ENCODE measurements at regions not wholly inside any gene's neighbourhood (a gene's known extent, or its start where the extent isn't known, plus 50 kb on each side); places are given as distances from the start of the nearest gene placed in this dataset.
"Not testable (repeated sequence)": the region's sequence is repeated elsewhere in the genome, so short reads cannot be mapped to it uniquely, and the experiment has no call there.

DNA sequence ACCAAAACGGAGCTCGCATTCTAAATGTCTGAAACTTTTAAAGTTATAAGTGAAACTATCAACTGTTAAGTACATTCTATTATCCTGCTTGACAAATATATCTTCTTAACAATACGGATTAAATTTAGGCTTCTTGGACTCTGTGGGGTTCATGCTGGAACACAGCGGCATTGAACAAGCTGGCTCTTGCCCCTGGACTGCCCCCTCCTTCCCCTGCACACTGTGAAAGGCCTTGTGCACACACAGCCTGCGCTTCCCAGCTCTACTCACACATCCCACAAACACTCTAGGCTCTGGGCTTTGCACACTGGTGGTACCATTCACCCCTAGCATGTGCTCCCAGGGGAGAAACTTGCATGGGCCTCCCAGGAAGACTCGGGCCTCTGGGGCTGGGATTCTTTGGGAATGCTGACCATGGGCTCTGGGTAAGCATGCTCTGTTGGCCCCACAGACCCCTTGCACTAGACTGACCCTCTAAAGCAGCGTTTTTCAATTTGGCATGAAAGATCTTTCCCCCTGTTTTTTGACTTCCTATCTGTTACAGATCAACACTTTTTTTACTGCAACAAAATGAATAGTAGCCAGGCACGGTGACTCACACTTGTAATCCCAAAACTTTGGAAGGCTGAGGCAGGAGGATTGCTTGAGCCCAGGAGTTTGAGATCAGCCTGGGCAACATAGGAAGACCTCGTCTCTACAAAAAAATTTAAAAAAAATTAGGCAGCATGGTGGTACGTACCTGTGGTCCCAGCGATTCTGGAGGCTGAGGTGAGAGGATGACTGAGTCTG lies 96.2 kb upstream of the CPM start:
- no peak for DNase-seq (ENCODE audit: low read depth in 2 of 2)

DNA sequence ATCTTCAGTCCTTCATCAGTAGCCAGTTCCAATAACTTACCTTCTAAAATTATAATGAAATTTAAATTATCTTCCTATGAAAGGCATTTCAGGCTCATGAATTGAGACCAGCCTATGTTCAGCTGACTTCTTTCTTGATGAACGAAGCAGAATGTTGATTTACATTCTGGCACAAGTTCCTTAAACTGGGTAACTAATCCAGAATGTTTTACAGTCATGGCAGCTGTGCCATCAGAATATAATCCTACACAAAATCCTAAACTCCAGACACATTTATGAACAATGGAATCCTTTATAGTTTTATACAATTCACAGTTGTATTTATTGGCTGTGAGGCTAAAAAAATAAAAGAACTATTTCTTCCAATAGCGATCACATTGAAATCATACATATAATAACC lies 97.3 kb upstream of the CPM start:
- no peak for DNase-seq (ENCODE audit: low read depth in 2 of 2)

DNA sequence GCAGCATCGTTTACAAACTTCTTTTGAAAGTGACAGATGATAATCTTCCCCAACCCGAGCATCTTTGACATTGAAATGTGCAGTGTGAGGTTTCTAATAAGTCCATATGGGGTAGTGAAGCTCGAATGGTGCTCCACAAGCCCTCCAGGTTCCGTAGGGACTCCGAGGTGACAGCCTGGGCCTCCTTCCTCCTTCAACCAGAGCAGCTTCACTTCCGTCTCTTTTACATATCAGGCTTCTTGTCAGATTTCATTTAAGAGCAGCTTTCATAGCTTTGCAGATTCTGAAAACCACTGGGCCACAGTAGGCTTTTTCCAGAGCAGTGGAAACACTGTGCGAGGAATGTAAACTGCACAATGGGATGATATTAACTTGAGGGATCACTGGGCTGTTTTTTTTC lies 103.6 kb upstream of the CPM start:
- no peak for DNase-seq (ENCODE audit: low read depth in 2 of 2)

DNA sequence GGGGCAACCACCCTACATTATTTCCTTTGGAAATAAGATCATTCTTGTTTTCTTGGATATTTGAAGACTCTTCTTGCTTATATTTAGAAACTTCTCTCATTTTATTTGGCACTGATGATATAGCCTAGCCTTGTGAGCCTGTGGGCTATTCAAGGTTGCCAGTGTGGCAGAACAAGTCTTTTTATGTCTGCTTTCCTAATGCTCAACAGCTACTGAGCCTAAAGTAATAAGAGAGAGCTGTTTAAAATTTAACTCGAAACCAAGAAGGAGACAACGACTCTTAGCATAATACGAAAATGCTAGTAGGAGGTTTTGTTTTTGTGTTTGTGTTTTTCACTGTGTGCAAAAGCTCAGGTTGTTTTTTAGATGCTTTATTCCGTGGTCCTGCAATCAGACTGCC lies 104.0 kb upstream of the CPM start:
- DNase-seq (ENCODE audit: low read depth in 2 of 2): no peak

DNA sequence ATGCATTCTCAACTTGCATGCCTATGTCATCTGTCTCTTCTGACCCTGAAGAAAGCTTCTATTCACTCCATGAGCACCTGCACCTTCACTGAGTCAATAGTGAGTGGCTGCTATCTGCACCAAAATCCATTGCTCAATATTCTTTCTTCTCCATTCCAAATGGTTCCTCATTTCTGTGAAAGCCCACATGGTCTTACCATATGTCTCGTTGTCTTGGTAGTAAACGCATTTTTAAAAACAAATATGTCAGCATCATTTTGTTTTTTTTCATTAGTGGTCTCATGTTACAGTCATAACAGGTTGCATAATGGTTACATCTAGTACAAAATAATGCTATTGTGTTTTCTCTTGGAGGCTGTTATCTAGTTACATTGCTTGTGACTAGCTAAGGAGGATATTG lies 106.9 kb upstream of the CPM start:
- DNase-seq (ENCODE audit: low read depth in 2 of 2): no peak

DNA sequence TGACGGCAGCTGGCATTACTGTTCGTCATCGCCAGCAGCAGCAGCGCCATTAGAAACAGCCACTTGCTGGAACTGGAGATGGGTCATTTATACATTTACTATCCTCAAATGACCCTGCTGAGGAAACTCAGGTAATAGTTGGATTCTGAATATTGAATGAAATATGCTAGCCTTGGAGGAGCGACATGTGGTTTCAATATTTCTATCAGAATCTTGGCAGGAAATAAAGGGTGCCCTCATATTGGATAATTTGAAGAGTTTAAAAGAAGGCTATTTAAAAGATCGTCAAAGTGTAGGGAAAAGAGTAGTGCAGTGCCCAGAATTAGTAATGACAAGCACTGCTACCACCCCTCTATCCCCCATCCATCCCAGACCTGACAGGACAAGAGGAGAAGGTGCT lies 109.6 kb upstream of the CPM start:
- DNase-seq (ENCODE audit: low read depth in 2 of 2): no peak

DNA sequence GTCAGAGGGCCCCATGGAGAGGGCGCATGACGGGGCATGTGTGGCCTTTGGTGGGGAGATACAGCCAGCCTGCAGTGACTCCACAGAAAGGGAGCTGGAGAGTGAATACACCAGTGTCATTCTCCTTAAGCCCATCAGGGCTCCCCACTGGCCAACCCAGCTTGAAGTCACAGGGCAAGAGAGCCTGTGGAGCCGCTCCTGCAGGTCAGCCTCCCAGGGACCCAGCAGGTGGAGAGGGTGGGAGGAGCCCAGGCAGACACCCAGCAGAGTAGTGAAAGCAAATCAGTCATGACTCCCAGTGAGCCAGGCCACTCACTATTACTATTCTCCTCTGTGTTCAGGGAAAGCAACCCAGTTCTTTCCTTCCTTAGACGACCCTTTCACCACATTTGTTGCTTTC lies 110.0 kb upstream of the CPM start:
- DNase-seq (ENCODE audit: low read depth in 2 of 2): no peak

DNA sequence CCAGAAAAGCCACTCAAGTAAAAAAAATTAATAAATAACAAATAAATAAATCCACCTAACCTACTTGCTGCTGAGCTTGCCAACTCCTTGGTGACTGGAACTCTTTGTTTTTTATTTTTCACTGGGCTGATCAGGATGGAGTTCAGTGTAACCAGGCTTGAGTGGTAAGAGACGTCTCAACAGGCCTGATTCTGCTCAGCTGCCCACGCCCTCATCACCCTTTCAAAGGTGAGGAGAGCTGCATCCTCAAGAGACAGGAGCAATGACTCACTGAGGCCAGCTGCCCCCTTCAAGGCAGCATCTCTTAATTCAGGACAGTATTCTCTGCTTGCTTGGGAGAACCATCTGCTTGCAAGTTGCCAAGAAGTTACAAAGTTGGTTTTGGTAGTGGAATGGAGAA lies 111.9 kb upstream of the CPM start:
- no peak for DNase-seq (ENCODE audit: low read depth in 2 of 2)

DNA sequence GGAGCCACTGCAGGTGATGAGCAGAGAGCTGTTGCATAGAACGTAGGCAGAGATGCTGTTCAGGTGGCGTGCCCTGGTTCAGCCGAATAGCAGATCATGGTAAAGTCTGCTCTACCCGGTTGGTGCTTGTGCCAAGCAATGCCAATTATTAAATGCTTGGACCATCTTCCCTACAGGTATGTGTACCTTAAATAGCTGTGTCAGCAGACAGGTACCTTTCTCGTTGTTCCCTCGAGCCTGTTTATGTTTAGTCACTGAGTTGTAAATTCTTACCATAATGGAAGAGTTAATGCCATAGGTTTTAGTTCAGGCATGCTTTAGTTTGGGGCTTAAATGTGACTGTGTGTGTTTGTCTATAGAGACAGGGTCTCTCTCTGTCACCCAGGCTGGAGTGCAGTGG lies 112.5 kb upstream of the CPM start:
- no peak for DNase-seq (ENCODE audit: low read depth in 2 of 2)

DNA sequence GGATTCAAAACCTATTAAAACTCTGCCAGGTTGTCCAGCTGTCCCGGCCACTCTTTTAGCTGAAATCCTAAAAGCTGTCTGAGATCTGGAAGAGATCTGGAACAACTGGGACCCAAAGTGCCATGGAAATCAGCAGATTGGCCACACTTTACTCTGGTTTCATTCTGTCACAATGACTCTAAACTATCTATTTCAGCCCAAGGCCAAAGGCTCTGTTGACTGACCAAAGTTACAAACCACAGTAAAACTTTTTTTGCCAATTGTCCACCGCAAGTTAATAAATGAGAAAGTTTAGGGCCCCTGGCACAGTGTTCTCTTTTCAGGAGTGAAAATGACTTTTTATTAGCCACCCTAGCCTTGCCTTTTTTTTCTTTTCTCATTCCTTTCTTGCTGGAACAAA lies 113.4 kb upstream of the CPM start:
- no peak for DNase-seq (ENCODE audit: low read depth in 2 of 2)

DNA sequence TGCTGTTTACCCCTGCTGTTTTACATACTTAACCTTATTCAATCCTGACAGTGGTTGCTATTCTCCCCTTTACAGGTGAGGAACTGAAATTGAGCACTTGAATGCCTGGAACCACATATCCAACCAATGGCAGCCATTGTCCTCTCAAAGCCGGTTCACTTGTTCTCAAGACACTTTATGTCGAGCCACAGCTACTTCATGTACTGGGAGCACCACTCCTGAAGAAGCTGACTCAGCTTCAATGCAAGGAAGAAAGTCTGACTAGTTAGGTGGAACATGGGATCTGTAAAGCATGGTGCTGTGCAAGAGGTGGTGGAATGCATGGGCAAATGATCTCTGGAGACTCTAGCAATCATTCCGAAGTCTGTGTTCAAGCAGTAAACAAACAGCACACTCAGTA lies 113.9 kb upstream of the CPM start:
- DNase-seq (ENCODE audit: low read depth in 2 of 2): no peak

DNA sequence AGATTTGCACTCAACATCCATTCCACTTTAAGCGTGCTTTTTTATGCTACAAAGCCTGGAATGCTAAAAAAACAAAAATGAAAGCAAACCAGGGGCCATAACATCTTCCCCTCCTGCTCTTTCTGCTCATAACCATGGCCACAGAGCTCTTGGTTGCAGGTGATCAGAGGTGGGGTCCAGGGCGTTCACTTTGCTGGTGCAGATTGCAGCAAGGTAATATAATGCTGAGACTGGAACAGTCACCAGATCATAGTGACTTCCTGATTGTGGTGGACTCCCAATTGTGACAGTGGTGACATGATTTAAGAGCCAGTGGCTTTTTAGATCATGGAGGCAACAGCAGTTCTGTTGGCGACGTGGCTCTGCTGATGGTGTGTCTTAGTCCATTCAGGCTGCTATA lies 115.0 kb upstream of the CPM start:
- no peak for DNase-seq (ENCODE audit: low read depth in 2 of 2)

DNA sequence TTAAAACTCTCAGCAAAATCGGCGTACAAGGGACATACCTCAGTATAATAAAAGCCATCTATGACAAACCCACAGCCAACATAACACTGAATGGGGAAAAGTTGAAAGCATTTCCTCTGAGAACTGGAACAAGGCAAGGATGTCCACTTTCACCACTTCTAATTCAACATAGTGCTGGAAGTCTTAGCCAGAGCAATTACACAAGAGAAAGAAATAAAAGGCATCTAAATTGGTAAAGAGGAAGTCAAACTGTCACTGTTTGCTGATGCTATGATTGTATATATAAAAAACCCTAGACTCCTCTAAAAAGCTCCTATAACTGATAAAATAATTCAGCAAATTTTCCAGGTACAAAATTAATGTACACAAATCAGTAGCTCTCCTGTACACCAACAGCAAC lies 116.9 kb upstream of the CPM start:
- DNase-seq (ENCODE audit: low read depth in 2 of 2): not testable (repeated sequence)

DNA sequence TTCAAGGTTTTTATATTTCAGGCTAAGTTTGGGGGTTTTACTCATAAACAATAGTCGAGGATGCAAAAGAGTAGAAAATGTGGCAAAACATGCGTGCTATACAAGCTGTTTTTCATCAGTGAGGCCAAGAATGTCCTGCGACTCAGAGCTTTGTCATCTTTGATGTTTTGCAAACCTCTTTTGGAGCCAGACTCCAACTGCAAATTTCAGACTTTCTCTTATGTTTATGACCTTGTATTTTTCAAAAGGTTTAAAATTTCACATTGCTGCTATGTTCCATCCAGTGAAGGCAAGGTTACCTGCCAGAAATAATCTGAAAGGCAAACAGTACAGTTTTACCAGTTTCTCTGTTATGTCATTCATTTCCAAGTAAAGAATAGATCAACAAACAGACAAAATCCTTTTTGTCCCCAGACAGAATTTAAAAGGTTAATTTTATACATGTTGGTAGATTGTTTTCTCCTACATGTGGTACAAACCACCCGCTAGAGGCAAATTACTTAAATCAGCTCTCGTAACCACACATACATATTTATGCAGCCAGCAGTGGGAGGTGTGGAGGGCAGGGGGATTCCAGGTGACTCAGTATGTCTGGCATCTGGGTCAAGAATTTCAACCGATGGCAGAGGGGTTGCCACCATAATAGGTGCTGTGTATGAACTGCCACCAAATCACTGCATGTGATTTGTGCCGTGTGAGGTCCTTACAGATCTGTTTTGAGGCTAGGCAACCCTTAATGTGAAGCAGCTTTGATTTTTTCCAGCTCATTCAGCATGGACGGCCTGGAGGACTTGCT lies 119.8 kb upstream of the CPM start:
- peak; percentile 48 to 53 for DNase-seq (ENCODE audit: low read depth in 2 of 2)

DNA sequence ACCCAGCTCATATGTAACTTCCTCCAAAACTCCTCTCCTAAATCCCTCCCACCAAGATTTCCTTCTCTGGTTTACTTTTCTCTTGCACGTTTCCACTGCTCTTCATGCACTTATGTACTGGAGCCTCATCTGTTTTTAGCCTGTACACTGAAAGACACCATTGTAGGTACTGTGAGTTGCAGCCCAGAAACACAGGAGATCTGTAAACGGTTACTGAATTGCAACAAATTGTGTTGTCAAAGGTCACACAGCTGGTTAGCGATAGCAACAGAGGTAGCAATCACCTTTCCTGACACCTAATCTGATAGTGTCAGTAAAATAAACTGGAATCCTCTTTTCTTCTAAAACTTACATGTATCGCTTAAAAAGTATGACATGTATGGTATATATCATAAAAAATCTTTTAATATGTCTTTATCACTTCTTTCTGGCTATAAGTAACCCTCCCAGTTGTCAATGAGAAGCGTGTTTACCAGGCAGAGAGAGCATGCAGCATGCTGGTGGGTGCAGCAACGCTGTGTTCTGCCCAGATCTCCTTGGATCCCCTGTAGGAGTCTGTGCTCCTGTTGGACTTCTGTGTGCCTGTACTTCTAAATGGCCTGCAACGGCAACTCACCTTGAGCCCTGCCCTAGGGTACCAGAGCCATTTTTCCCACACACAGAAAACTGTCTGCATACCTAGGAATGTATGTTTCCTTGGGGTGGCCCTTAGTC lies 121.5 kb upstream of the CPM start:
- no peak for DNase-seq (ENCODE audit: low read depth in 2 of 2)

DNA sequence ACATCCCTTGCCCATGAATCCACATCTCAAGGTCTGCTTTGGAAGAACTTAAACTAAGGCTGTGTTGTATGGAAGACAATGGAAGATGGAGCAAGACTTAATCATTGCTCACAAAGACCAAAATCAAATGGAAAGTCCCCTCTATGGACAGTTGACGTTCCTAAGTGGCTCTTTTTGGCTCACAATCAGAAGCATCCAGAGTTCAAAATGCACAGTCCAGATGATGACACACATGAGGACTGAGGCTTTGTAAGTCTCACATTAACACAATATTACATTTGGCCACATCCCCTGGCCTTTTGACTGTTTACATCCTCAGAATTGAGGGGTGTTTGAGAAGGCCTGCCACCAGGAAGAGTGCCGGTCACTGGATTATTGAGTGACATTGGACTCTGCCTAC lies 122.3 kb upstream of the CPM start:
- no peak for DNase-seq (ENCODE audit: low read depth in 2 of 2)

DNA sequence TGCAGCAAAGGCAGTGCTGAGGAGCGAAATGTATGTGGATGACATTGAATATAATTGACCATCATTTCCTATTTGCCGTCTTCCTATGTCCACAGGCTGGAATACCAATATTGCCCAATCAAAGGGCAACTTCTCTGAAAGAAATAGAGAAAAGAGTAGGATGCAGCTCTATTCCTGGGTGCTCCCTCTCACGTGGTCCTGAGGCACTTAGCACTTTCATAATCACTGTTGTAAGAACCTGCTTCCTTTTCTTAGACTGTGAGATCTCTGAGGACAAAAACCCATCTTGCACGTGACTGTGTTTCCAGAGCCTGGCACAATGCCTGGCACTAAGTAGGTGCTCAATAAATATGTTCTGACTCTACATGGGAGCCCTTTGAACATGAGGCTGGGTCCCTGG lies 122.7 kb upstream of the CPM start:
- no peak for DNase-seq (ENCODE audit: low read depth in 2 of 2)

DNA sequence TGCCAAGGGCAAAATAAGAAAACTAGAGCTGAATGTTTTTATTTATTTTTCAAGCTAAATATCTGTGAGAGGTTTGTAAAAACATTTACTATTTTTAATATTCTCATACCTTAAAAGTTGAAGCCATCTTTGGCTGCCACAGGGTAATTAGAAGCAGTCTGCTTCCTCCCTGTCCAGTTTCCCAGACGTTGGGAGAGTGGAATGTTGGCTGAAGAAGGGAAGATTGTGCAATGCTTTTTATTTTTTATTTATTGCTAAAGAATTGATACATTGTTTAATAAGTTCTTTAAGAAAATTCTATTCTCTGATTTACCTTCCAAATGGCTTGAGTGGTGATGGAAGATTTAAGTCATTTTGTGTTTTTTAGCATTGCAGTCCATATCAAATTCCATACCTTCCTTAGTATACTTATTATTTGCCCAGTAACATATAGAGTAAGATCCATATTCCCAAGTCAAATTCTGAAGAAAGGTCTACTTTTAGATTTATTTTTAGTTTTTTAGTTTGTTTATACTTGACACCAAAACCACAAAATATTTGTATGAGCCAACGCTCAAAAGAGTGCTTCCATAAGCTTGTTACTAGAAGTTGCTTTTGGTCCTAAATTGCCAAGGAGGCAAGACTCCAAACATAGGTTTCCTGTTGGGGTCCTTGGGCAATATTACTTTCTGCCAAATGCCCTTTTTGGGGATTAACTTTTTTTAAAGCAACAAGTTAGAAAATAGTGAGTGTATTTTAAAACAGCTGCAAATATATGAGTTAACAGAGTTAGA lies 124.0 kb upstream of the CPM start:
- no peak for DNase-seq (ENCODE audit: low read depth in 2 of 2)

DNA sequence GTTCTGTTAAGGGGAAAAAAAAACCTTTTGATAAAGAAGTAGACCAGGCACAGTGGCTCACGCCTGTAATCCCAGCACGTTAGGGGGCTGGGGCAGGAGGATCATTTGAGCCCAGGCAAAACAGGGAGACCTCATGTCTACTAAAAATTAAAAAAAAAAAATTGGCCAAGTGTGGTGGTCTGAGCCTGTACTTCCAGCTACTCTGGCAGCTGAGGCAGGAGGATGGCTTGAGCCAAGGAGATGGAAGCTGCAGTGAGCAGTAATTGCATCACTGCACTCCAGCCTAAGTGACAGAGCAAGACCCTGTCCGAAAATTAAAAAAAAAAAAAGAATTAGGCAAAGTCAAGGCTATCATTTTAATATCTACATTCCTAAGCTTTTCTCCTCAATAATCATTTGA lies 124.8 kb upstream of the CPM start:
- no peak for DNase-seq (ENCODE audit: low read depth in 2 of 2)

DNA sequence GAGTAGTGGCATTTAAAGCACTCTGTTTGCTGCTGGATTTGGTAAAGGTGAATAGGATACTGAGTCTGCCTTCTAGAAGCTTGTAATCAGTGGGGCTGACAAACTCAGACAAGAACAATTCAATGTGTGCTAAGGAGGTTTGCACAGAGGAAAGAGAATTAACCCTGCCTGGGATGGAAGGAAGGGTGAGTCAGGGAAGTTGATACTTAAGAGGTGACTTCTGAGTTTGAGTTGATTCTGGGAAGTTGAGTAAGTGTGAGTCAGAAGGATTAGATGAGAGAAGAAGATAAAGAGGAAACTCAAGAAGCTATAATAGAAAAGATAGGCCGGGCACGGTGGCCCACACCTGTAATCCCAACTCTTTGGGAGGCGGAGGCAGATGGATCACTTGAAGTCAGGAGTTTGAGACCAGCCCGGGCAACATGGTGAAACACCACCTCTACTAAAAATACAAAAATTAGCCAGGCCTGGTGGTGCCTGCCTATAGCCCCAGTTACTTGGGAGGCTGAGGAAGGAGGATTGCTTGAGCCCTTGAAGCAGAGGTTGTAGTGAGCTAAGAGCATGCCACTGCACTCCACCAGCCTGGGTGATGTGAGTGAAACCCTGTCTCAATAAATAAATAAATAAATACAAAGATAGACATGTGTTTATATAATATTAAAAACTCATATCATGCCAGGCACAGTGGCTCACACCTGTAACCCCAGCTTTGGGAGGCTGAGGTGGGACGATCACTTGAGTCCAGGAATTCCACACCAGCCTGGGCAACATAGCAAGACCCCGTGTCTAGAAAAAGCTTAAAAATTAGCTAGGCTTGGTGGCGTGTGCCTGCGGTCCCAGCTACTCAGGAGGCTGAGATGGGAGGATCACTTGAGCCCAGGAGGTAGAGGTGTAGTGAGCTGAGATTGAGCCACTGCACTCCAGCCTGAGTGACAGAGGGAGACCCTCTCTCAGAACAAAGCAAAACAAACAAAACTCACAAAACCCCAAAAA lies 126.8 kb upstream of the CPM start:
- no peak for DNase-seq (ENCODE audit: low read depth in 2 of 2)

DNA sequence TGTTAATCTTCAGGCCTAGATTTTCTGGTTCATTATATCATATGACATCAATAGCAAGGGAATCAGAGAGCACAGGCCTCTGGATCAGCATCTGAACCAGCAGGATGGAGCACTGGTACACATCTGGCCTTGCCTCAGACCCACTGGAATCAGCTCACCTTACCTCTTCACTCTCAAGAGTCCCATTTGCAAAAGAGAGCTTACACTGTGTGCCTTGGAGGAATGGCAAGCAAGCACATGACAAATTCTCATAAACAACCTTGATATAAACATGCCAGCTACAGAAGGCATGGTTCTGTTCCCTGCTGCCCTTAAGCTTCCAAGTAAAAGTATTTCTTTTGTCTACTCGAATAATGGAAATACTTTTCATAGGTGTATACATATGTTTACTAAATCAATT lies 128.6 kb upstream of the CPM start:
- DNase-seq (ENCODE audit: low read depth in 2 of 2): no peak

Data from stimulated activated CD4-positive, alpha-beta T cell treated with anti-CD3 and anti-CD28 coated beads, Interleukin-15, amount 100 ng/mL, for 48 hours (primary cell).